ENCODE measurements at regions not wholly inside any gene's neighbourhood (a gene's known extent, or its start where the extent isn't known, plus 50 kb on each side); places are given as distances from the start of the nearest gene placed in this dataset.

- Histone ChIP-seq H3K36me3 (replicated peaks) (no peaks in the 10 kb centered on the region), H3K27me3 (replicated peaks) (no peaks in the 10 kb centered on the region), H3K27ac (no peak overlapping the region), H3K4me3 (ENCODE audit: low read depth, low read length) (no peak overlapping the region)
- DNase-seq: no peak
- TF ChIP-seq CTCF (IDR thresholded peaks at IDR 0.05; ENCODE audit: low read depth, low read length, missing control alignments): no peak
- in situ Hi-C loops (cut with HindIII; ENCODE audit: low pct_ligation_motif_present, low sequenced_read_pairs): no loop called here
These were observed 189.2 kb upstream of the DIO3 start for GRCh38 chr14:101371799-101372793.

GRCh38 chr14:101372894-101373620 lies 188.2 kb upstream of the DIO3 start:
- Histone ChIP-seq H3K4me3 (ENCODE audit: low read depth, low read length) (no peak overlapping the region), H3K27me3 (replicated peaks) (no peaks in the 10 kb centered on the region), H3K27ac (no peak overlapping the region), H3K36me3 (replicated peaks) (no peaks in the 10 kb centered on the region)
- DNase-seq: no peak
- in situ Hi-C loops (cut with HindIII; ENCODE audit: low pct_ligation_motif_present, low sequenced_read_pairs): no loop called here
- no peak for TF ChIP-seq CTCF (IDR thresholded peaks at IDR 0.05; ENCODE audit: low read depth, low read length, missing control alignments)

- Histone ChIP-seq H3K27me3 (replicated peaks) (no peaks in the 10 kb centered on the region), H3K27ac (no peak overlapping the region), H3K4me3 (ENCODE audit: low read depth, low read length) (no peak overlapping the region), H3K36me3 (replicated peaks) (no peaks in the 10 kb centered on the region)
- DNase-seq: no peak
- in situ Hi-C loops (cut with HindIII; ENCODE audit: low pct_ligation_motif_present, low sequenced_read_pairs): no loop called here
- no peak for TF ChIP-seq CTCF (IDR thresholded peaks at IDR 0.05; ENCODE audit: low read depth, low read length, missing control alignments)
These were observed 187.5 kb upstream of the DIO3 start for GRCh38 chr14:101373690-101374295.

- no peaks in the 10 kb centered on the region for H3K36me3 ChIP-seq (replicated peaks)
- no peak for DNase-seq
- H3K27me3 ChIP-seq (replicated peaks): no peaks in the 10 kb centered on the region
- no peak overlapping the region for H3K4me3 ChIP-seq (ENCODE audit: low read depth, low read length)
- no peak for TF ChIP-seq CTCF (IDR thresholded peaks at IDR 0.05; ENCODE audit: low read depth, low read length, missing control alignments)
- no peak overlapping the region for H3K27ac ChIP-seq
- in situ Hi-C loops (cut with HindIII; ENCODE audit: low pct_ligation_motif_present, low sequenced_read_pairs): no loop called here
These were observed 186.6 kb upstream of the DIO3 start for GRCh38 chr14:101374373-101375338.

- Histone ChIP-seq H3K27ac (no peak overlapping the region), H3K4me3 (ENCODE audit: low read depth, low read length) (no peak overlapping the region), H3K36me3 (replicated peaks) (no peaks in the 10 kb centered on the region), H3K27me3 (replicated peaks) (no peaks in the 10 kb centered on the region)
- TF ChIP-seq CTCF (IDR thresholded peaks at IDR 0.05; ENCODE audit: low read depth, low read length, missing control alignments): no peak
- in situ Hi-C loops (cut with HindIII; ENCODE audit: low pct_ligation_motif_present, low sequenced_read_pairs): no loop called here
- DNase-seq: no peak
These were observed 184.2 kb upstream of the DIO3 start for GRCh38 chr14:101377069-101377468.

All from brain microvascular endothelial cell (primary cell).